Testis (tissue), 2 donors: ENCODE measurements at regions not wholly inside any gene's neighbourhood (a gene's known extent, or its start where the extent isn't known, plus 50 kb on each side); places are given as distances from the start of the nearest gene placed in this dataset.

Experiments used
- DNase-seq: peaks from one replicate; pipeline ENCODE4 v3.0.0-alpha.2; 2019
- H3K27ac ChIP-seq, 2 donors: fragments of 200-600 bp; sonication (generic); one replicate each; pipeline ENCODE4 v1.5.1; 2019
- H3K27me3 ChIP-seq: fragments of 200-600 bp; sonication (generic); one replicate; pipeline ENCODE4 v1.5.1; 2019
- H3K36me3 ChIP-seq: fragments of 200-600 bp; sonication (generic); one replicate; pipeline ENCODE4 v1.5.1; 2017; ENCODE audit warnings: low read depth; ENCODE audit errors: missing control alignments
- H3K4me1 ChIP-seq: fragments of 200-600 bp; sonication (generic); one replicate; pipeline ENCODE4 v1.5.1; 2019
- H3K4me3 ChIP-seq, 2 donors: fragments of 200-600 bp; sonication (generic); one replicate each; pipeline ENCODE4 v1.5.1; 2017 to 2019
- H3K9me3 ChIP-seq: fragments of 200-600 bp; sonication (generic); one replicate; pipeline ENCODE4 v1.5.1; 2017
- POLR2A ChIP-seq: fragments of 450-650 bp; IDR thresholded peaks from one replicate; pipeline ENCODE4 v1.6.1; 2017; ENCODE audit warnings: antibody characterized with exemption, mild to moderate bottlenecking, moderate library complexity
- WGBS, 2 donors: methylation state at CpG; one replicate each; pipeline ENCODE4 v1.1.5; 2018; 5-methylcytosine and 5-hydroxymethylcytosine counted together
- intact Hi-C: fragments of 100-400 bp; cut with DNase I; formaldehyde crosslinking; loops from one replicate; pipeline ENCODE4 v1.15.1; 2023; ENCODE audit warnings: low total_unique reads
- TF ChIP-seq, protein P1 (sequence below), 3 experiments: fragments of 450-650 bp in 2 of 3; fragments of 200-600 bp in 1 of 3; sonication (generic) in 1 of 3; IDR thresholded peaks; one replicate each; pipeline ENCODE4 v1.5.1; 2016 to 2019; ENCODE audit warnings: antibody characterized with exemption in 3 of 3, mild to moderate bottlenecking in 2 of 3, moderate library complexity in 1 of 3

DNA sequence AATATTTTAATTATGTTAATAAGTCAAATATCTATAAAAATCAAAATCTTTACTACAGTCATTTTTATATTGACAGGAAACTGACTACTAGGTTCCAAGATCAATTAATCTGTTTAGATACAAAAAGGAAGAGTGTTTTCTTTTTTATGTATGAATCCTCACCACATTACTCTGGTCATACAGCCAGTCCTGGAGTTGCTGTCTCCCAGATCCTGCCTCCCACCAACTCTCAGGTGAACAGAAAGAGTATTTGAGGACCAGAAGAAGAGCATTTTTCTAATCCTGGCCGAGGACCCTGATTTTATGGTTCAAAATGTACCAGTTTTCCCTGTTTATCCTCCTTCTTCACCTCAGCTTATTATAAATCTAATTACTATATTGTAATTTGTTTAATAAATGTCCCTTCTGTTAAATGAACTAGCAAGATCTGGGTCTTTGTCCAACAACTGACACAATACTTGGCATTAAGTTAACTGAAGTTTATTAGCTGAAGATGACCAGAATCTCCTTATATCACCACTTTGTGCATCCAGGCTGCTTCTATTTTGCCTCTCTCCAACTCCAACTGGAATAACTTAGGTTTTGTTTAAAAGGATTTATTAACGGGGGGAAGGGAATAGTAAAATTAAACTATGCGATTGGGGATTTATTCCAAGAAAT is 224.4 kb upstream of the PCDH7 start:
- H3K27ac ChIP-seq = no peak overlapping the region
- H3K27me3 ChIP-seq = no peaks in the 10 kb centered on the region
- WGBS, 2 donors = 65 to 68% methylated on average over 3 of the region's 3 CpGs
- no peak overlapping the region for H3K4me3 ChIP-seq
- intact Hi-C loops = no loop called here
- no peaks in the 10 kb centered on the region for H3K36me3 ChIP-seq
- TF ChIP-seq, protein P1, sequence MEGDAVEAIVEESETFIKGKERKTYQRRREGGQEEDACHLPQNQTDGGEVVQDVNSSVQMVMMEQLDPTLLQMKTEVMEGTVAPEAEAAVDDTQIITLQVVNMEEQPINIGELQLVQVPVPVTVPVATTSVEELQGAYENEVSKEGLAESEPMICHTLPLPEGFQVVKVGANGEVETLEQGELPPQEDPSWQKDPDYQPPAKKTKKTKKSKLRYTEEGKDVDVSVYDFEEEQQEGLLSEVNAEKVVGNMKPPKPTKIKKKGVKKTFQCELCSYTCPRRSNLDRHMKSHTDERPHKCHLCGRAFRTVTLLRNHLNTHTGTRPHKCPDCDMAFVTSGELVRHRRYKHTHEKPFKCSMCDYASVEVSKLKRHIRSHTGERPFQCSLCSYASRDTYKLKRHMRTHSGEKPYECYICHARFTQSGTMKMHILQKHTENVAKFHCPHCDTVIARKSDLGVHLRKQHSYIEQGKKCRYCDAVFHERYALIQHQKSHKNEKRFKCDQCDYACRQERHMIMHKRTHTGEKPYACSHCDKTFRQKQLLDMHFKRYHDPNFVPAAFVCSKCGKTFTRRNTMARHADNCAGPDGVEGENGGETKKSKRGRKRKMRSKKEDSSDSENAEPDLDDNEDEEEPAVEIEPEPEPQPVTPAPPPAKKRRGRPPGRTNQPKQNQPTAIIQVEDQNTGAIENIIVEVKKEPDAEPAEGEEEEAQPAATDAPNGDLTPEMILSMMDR (IDR thresholded peaks at IDR 0.05) = no peak
- TF ChIP-seq POLR2A = no peak
- DNase-seq = no peak
- no peaks in the 10 kb centered on the region for H3K9me3 ChIP-seq
- no peaks in the 10 kb centered on the region for H3K4me1 ChIP-seq

DNA sequence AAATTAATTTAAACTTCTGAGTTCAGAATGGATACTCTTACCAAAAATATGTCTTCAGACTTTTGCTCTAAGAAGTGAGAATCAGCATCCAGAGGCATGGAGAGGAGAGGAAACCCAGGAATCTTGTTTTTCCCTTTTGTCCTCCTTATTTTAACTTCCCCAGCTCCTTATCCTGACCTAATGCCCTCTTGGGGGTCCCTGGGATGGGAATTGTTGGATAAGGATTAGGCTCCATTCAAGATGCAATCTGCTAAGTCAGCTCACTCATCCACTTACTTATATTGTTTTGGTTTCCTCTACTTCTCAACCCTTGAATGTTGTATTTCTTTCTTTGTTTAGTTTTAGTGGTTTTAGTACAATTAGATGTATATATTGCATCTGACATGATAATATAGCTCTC is 208.4 kb upstream of the PCDH7 start:
- Histone ChIP-seq H3K9me3 (no peaks in the 10 kb centered on the region), H3K4me3 (no peak overlapping the region), H3K27me3 (no peaks in the 10 kb centered on the region), H3K36me3 (no peaks in the 10 kb centered on the region), H3K27ac (no peak overlapping the region), H3K4me1 (no peaks in the 10 kb centered on the region)
- intact Hi-C loops = no loop called here
- no peak for TF ChIP-seq POLR2A
- TF ChIP-seq, protein P1 (IDR thresholded peaks at IDR 0.05) = no peak
- DNase-seq = no peak

DNA sequence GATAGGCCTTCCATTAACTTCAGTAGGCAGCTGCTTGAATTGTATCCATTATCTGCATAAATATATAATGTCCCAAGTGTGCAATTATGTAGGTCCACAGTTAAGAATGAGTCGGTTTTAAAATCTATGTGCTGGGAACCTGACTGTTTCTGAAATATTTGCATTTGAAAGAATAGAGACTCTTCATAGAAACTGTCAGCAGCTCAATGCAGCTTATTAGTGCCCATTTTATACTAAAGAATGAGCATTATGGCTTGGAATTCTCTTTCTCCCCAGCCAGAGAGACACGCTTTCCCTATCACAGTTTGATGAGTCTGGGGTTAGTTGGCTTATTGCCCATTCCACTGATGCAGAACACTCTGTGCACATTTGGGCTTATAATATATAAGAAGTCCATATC is 202.0 kb upstream of the PCDH7 start:
- no peaks in the 10 kb centered on the region for H3K4me1 ChIP-seq
- WGBS, 2 donors = 33 to 48% methylated on average over 2 of the region's 2 CpGs
- no peak for TF ChIP-seq POLR2A
- TF ChIP-seq, protein P1 (IDR thresholded peaks at IDR 0.05) = no peak
- H3K36me3 ChIP-seq = no peaks in the 10 kb centered on the region
- no peaks in the 10 kb centered on the region for H3K27me3 ChIP-seq
- no peak overlapping the region for H3K4me3 ChIP-seq
- intact Hi-C loops = no loop called here
- H3K9me3 ChIP-seq = no peaks in the 10 kb centered on the region
- H3K27ac ChIP-seq = no peak overlapping the region
- no peak for DNase-seq

DNA sequence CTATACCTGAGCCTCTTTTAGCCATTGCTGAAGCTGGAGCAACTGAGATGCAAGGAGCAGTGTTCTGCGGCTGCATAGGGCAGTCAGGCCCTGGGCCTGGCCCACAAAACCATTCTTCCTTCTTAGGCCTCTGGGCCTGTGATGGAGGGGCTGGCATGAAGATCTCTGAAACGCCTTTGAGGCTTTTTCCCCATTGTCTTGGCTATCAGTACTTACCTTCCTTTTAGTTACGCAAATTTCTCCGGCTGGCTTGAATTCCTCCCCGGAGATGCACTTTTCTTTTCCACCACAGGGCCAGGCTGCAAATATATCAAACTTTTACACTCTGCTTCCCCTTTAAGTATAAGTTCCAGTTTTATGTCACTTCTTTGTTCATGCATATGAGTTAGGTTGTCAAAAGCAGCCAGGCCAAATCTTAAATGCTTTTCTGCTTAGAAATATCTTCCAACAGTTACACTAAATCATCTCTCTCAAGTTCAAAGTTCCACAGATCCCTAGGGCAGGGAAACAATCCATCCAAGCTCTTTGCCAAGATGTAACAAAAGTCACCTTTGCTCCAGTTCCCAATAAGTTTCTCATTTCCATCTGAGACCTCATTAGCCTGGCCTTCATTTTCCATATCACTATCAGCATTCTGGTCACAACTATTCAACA is 194.4 kb upstream of the PCDH7 start:
- Histone ChIP-seq H3K9me3 (no peaks in the 10 kb centered on the region), H3K27me3 (no peaks in the 10 kb centered on the region), H3K36me3 (no peaks in the 10 kb centered on the region), H3K27ac (no peak overlapping the region), H3K4me3 (no peak overlapping the region), H3K4me1 (no peaks in the 10 kb centered on the region)
- TF ChIP-seq, protein P1 (IDR thresholded peaks at IDR 0.05) = no peak
- no peak for TF ChIP-seq POLR2A
- 84 to 94% methylated on average over 4 to 5 of the region's 5 CpGs for WGBS, 2 donors
- no peak for DNase-seq
- intact Hi-C loops = no loop called here

DNA sequence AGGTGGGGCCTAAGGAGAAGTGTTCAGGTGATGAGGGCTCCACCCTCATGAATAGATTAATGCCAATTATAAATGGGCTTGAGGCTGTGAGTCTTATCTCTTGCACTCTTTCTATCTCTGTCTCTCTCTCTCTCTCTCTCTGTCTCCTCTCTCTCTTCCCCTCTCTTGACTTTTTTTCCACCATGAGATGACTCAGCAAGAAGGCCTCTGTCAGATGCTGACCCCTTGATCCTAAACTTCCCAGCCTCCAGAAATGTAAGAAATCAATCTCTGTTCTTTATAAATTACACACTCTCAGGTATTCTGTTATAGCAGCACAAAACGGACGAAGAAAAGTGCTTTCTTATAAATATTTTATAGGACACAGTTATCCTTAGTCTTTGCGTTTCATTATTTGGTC is 184.9 kb upstream of the PCDH7 start:
- Histone ChIP-seq H3K4me1 (no peaks in the 10 kb centered on the region), H3K27me3 (no peaks in the 10 kb centered on the region), H3K9me3 (no peaks in the 10 kb centered on the region), H3K4me3 (no peak overlapping the region), H3K27ac (no peak overlapping the region), H3K36me3 (no peaks in the 10 kb centered on the region)
- intact Hi-C loops = no loop called here
- WGBS, 2 donors = 94% methylated on average over 3 of the region's 3 CpGs
- no peak for DNase-seq
- TF ChIP-seq, protein P1 (IDR thresholded peaks at IDR 0.05) = no peak
- TF ChIP-seq POLR2A = no peak
